ENCODE measurements at regions not wholly inside any gene's neighbourhood (a gene's known extent, or its start where the extent isn't known, plus 50 kb on each side); places are given as distances from the start of the nearest gene placed in this dataset.

DNA sequence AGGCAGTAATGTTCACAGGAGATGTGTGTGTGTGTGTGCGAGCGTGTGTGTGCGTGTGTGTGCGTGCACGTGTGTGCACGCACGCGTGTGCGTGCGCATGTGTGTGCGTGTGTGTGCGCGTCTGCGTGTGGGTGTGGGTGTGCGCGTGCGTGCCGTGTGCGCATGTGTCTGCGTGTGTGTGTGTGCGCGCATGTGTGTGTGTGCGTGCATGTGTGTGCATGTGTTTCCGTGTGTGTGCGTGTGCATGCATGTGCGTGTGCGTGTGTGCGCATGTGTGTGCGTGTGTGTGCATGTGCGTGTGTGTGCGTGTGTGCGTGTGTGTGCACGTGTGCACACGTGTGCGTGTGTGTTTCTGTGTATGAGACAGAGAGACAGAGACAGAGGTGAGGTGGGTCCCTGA, 136.0 kb upstream of the CST7 start:
- no peak for DNase-seq (ENCODE audit: extremely low read depth, low read depth)
- H3K4me3 ChIP-seq (replicated peaks; ENCODE audit: low read depth, low read length), result no peak overlapping the region
- TF ChIP-seq, protein P1, sequence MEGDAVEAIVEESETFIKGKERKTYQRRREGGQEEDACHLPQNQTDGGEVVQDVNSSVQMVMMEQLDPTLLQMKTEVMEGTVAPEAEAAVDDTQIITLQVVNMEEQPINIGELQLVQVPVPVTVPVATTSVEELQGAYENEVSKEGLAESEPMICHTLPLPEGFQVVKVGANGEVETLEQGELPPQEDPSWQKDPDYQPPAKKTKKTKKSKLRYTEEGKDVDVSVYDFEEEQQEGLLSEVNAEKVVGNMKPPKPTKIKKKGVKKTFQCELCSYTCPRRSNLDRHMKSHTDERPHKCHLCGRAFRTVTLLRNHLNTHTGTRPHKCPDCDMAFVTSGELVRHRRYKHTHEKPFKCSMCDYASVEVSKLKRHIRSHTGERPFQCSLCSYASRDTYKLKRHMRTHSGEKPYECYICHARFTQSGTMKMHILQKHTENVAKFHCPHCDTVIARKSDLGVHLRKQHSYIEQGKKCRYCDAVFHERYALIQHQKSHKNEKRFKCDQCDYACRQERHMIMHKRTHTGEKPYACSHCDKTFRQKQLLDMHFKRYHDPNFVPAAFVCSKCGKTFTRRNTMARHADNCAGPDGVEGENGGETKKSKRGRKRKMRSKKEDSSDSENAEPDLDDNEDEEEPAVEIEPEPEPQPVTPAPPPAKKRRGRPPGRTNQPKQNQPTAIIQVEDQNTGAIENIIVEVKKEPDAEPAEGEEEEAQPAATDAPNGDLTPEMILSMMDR (IDR thresholded peaks at IDR 0.05; ENCODE audit: low read depth, low read length, missing control alignments), result no peak

DNA sequence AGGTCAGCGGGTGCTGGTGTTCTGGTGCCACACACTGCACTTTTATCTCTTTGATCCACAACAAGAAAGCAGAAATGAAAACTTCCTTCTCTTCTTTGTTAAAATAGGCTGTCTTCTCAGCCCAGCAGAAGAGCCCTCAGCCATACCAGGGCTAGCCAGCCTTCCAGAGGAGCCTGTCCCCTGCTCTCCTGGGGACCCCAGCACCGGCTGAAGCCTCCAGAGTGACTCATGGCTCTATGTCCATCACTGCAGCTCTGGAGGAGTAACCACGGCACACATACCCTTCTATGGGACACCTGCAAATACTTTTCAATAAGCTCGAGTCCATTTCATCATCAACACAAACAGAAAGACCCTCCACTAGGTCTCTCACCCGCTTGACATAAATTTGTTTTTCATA, 135.6 kb upstream of the CST7 start:
- TF ChIP-seq, protein P1 (IDR thresholded peaks at IDR 0.05; ENCODE audit: low read depth, low read length, missing control alignments), result no peak
- H3K4me3 ChIP-seq (replicated peaks; ENCODE audit: low read depth, low read length), result no peak overlapping the region
- DNase-seq (ENCODE audit: extremely low read depth, low read depth), result no peak

DNA sequence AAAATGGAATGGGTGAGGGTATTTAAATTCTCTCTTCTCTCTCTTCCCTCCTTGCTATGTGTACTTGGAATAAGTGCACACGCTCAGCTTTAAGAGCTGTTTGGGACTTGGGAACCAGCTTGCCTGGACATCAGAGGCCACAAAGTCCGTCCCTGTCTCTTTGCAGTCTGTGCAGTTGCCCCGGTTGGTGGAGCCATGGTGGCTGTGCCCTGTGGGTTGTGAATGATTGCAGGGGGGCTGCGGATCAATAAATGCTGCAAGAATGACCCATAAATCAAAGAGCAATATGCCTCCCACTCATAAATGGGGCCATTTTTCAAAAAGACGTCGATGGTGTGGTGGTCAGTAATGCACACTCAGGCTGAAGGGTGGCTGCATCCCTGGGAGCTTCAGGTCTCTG, 135.1 kb upstream of the CST7 start:
- H3K4me3 ChIP-seq (replicated peaks; ENCODE audit: low read depth, low read length), result no peak overlapping the region
- TF ChIP-seq, protein P1 (IDR thresholded peaks at IDR 0.05; ENCODE audit: low read depth, low read length, missing control alignments), result no peak
- no peak for DNase-seq (ENCODE audit: extremely low read depth, low read depth)

DNA sequence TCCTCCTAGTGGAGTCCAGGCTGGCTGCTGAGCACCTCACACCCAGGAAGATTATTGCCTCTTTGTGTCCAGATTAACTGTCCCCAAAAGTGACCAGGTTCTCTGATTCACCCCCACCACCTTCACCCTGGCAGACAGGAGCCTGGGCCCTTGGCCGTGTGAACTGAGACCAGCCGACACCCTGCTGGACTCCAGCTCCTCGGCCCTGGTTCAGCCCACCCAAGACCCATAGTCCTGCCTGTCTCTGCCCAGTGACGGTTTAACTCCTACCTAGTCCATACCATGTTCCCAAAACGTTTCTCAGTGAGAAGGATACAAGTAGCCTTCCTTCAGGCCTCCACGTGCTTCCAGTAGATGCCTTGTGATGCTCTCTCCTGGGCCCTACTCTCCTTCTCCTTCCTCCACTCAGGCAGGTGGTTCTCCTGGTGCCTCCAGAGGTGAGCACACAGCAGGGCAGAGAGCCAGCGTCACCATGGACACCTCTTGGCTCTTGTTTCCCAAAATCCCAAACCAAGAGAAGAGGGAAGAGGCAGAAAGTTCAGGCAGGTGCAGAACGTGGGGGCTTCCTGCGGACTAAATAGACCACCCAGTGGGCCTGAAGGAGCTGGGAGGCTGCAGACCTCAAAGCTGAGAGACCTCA, 134.4 kb upstream of the CST7 start:
- DNase-seq (ENCODE audit: extremely low read depth, low read depth), result no peak
- TF ChIP-seq, protein P1 (IDR thresholded peaks at IDR 0.05; ENCODE audit: low read depth, low read length, missing control alignments), result no peak

DNA sequence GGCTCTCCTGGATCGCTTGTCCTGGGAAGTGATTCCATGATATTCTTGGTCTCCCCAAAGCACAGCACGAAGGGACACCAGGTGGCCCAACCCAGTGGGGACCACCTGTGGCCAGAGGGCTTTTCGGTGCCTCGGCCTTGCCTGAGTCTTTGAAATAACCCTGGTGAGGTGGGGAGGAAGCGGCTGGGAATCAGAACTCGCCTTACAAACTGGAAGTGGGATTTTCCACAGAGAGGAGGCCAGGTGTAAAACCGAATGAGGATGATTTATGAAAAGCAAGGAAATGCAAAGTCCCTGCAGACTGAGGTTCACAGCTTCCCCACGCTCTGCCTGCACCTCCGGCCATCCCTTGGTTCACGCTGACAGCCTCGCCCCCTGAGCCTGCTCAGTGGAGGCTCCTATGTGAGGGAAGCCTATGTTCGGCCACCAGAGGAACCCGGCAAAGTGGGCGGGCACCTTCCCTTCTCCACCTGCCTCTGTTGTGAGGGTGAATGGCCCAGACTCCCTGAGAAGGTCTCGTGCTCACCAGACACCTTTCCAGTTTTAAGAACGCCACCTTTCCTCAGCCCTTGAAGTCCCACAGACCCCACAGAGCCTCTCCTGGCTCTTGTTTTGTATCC, 133.8 kb upstream of the CST7 start:
- DNase-seq (ENCODE audit: extremely low read depth, low read depth), result no peak
- no peak overlapping the region for H3K4me3 ChIP-seq (replicated peaks; ENCODE audit: low read depth, low read length)
- TF ChIP-seq, protein P1 (IDR thresholded peaks at IDR 0.05; ENCODE audit: low read depth, low read length, missing control alignments), result no peak

More for the DNA sequence above, 134.4 kb upstream of the CST7 start:
- H3K4me3 ChIP-seq (replicated peaks; ENCODE audit: low read depth, low read length), result no peak overlapping the region

DNA sequence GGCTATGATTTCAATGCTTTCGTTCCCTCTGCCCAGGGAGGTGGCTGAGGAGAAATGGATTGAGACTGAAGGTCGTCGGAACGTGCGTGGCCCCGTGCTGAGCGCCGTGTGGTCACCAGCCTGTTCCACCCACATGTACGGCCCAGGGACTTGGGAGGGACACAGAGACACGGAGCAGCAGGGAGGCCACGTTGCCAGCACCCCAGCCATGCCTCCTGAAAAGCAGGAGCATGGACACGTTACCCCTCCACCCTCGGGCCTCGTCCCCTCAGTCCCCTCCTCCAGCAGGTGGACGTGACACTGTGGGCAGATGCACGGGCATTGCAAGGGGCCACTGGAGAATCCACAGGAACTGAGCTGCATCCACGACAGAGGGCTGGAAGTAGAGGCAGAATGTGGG, 133.1 kb upstream of the CST7 start:
- H3K4me3 ChIP-seq (replicated peaks; ENCODE audit: low read depth, low read length), result no peak overlapping the region
- TF ChIP-seq, protein P1 (IDR thresholded peaks at IDR 0.05; ENCODE audit: low read depth, low read length, missing control alignments), result no peak
- DNase-seq (ENCODE audit: extremely low read depth, low read depth), result no peak

All from HFF-Myc (cell line).